ENCODE measurements at regions not wholly inside any gene's neighbourhood (a gene's known extent, or its start where the extent isn't known, plus 50 kb on each side); places are given as distances from the start of the nearest gene placed in this dataset.
A peak's percentile ranks its signal among the peaks of the same experiment; 100 is the strongest.
"Not testable (repeated sequence)": the region's sequence is repeated elsewhere in the genome, so short reads cannot be mapped to it uniquely, and the experiment has no call there.

DNA sequence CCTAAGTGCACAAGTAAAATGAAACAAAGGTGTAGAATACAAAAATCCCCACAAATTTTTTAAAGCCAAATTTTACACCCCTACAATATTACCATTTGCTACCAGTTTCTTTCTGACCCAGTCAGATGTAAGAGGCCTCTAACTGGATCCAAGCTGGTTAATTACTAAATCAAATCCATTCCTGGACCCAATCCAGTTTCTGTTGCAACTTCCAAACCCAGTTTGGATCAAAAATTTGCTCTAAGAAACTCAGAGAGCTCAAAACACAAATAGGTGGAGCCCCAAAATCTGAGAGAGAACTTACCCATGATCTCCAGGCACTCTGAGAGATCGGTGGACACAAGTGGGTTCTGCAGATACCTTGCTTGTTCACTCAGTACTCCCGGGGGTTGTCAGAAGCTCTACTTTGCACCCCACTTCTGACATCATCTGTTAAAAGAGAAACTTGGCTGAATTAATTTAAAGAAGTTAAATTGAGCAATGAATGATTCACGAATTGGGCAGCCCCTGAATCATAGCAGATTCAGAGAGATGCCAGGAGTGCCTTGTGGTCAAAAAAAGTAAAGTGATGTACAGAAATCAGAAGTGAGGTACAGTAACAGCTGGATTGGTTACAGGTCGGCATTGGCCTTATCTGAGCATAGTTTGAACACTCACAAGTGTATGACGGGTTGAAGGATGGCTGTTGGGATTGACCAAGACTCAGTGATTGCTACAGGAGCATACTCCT is 448.0 kb downstream of the KCNT2 start:
- DNase-seq: no peak
- H3K27me3 ChIP-seq: no peaks in the 10 kb centered on the region
- H3K9me3 ChIP-seq: no peaks in the 10 kb centered on the region
- no peaks in the 10 kb centered on the region for H3K4me1 ChIP-seq
- H3K4me3 ChIP-seq (ENCODE audit: low read depth, low read length): no peak overlapping the region
- TF ChIP-seq, protein P1, sequence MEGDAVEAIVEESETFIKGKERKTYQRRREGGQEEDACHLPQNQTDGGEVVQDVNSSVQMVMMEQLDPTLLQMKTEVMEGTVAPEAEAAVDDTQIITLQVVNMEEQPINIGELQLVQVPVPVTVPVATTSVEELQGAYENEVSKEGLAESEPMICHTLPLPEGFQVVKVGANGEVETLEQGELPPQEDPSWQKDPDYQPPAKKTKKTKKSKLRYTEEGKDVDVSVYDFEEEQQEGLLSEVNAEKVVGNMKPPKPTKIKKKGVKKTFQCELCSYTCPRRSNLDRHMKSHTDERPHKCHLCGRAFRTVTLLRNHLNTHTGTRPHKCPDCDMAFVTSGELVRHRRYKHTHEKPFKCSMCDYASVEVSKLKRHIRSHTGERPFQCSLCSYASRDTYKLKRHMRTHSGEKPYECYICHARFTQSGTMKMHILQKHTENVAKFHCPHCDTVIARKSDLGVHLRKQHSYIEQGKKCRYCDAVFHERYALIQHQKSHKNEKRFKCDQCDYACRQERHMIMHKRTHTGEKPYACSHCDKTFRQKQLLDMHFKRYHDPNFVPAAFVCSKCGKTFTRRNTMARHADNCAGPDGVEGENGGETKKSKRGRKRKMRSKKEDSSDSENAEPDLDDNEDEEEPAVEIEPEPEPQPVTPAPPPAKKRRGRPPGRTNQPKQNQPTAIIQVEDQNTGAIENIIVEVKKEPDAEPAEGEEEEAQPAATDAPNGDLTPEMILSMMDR (IDR thresholded peaks at IDR 0.05; ENCODE audit: low read depth, low read length): no peak
- H3K36me3 ChIP-seq: no peaks in the 10 kb centered on the region

DNA sequence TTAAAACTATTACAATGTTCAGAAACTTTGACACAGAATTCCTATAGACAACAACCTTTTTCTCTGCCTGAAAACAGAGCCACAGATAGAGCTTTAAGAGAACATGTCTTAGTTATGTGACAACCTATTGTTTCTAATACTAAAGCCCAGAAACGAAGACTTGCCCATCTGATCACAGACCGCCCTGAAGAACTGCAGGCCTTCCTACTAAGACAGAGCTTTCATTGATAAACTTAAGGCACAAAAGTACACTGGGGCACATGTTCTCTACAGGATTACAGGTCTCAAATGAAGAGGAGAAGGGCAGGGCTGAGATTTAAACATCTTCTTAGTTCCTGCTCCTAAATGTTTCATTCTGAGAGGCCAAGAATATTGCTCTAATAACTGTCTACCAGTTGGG is 452.7 kb downstream of the KCNT2 start:
- TF ChIP-seq, protein P1 (IDR thresholded peaks at IDR 0.05; ENCODE audit: low read depth, low read length): no peak
- no peaks in the 10 kb centered on the region for H3K36me3 ChIP-seq
- no peak for DNase-seq
- H3K4me3 ChIP-seq (ENCODE audit: low read depth, low read length): no peak overlapping the region
- H3K9me3 ChIP-seq: no peaks in the 10 kb centered on the region
- H3K27me3 ChIP-seq: no peaks in the 10 kb centered on the region
- H3K4me1 ChIP-seq: no peaks in the 10 kb centered on the region

DNA sequence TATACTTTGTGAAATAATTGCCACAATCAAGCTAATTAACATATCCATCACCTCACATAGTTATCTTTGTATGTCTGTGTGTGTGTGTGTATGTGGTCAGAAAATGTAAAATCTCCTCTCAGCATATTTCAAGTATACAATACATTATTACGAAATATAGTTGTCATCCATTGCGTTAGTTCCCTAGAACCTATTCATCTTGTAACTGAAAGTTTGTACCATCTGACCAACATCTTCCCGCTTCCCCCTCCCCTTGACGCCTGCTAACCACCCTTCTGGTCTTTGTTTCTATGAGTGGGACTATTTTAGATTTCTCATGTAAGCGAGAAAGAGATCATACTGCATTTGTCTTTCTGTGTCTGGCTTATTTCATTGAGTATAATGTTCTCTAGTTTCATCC is 455.3 kb downstream of the KCNT2 start:
- no peak for DNase-seq
- Histone ChIP-seq H3K9me3 (no peaks in the 10 kb centered on the region), H3K27me3 (no peaks in the 10 kb centered on the region), H3K4me3 (ENCODE audit: low read depth, low read length) (no peak overlapping the region), H3K36me3 (no peaks in the 10 kb centered on the region), H3K4me1 (no peaks in the 10 kb centered on the region)
- TF ChIP-seq, protein P1 (IDR thresholded peaks at IDR 0.05; ENCODE audit: low read depth, low read length): no peak

DNA sequence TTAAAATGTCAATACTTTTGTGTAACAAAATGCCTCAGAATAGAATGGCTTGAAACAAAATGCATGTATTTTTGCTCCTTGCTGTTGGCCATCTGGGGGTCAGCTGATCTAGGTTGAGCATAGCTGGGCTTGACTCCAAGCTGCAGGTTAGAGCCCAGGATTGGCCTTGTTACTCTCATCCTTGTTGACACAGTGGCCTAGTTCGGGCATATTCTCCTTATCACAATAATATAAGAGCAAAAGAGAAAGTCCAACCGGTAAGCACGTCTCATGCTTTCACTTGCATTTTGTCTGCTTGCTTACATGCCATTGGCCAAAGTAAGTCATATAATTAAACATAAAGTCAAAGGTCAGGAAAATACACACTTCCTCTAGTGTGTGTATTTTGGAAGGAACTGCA is 456.2 kb downstream of the KCNT2 start:
- no peaks in the 10 kb centered on the region for H3K36me3 ChIP-seq
- no peaks in the 10 kb centered on the region for H3K27me3 ChIP-seq
- TF ChIP-seq, protein P1 (IDR thresholded peaks at IDR 0.05; ENCODE audit: low read depth, low read length): no peak
- no peak for DNase-seq
- H3K4me3 ChIP-seq (ENCODE audit: low read depth, low read length): no peak overlapping the region
- no peaks in the 10 kb centered on the region for H3K4me1 ChIP-seq
- H3K9me3 ChIP-seq: no peaks in the 10 kb centered on the region

DNA sequence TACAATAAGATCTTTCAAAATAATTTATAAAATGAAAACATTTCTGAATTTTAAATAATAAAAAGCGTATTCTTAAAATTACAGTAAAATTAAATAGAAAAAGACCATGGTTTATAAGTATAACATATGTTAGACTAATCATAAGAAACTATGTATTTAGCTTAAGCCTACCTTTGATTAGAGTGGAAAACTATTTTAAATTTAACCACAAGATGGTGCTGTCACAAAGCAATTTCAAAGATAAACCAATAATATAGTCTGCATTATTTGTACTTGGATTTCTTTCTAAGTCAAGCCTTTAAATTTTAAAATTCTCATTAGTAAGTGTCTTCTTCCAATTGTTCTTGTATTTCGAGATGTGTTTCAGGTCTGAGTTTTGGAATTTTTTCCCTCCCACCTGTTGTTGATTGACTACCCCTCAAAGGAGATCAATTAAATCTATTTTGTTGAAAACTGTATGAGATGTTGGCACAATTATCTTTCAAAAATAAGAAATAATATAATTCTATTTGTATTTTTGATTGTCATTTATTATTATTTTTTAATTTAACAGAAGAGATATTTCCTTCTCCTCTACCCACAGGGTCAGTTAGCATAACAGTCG is 459.8 kb downstream of the KCNT2 start:
- Histone ChIP-seq H3K9me3 (no peaks in the 10 kb centered on the region), H3K27me3 (no peaks in the 10 kb centered on the region), H3K4me1 (peaks cover 3% of the 10 kb centered on the region), H3K4me3 (ENCODE audit: low read depth, low read length) (no peak overlapping the region), H3K36me3 (no peaks in the 10 kb centered on the region)
- no peak for DNase-seq
- TF ChIP-seq, protein P1 (IDR thresholded peaks at IDR 0.05; ENCODE audit: low read depth, low read length): peak; percentile 43; the same call in 1 of the 2 replicates

DNA sequence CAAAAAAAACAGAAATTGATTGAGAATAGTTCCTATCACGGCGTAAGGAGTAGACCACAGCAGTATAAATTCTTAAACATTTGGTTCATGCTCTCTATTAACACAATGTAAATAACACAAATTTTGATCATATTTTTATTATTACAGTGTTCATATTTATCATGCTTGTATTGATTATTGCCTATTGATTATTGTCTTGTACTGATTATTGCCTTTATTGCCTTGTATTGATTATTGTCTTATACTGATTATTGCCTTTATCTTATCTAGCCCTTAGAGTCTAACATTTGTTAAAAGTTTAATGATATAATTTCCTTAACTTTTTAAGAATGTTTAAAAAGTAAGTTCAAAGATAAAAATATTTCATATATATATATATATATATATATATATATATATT is 460.7 kb downstream of the KCNT2 start:
- Histone ChIP-seq H3K4me1 (peaks cover 12% of the 10 kb centered on the region), H3K4me3 (ENCODE audit: low read depth, low read length) (no peak overlapping the region), H3K36me3 (no peaks in the 10 kb centered on the region), H3K27me3 (no peaks in the 10 kb centered on the region), H3K9me3 (no peaks in the 10 kb centered on the region)
- DNase-seq: no peak
- TF ChIP-seq, protein P1 (IDR thresholded peaks at IDR 0.05; ENCODE audit: low read depth, low read length): no peak

DNA sequence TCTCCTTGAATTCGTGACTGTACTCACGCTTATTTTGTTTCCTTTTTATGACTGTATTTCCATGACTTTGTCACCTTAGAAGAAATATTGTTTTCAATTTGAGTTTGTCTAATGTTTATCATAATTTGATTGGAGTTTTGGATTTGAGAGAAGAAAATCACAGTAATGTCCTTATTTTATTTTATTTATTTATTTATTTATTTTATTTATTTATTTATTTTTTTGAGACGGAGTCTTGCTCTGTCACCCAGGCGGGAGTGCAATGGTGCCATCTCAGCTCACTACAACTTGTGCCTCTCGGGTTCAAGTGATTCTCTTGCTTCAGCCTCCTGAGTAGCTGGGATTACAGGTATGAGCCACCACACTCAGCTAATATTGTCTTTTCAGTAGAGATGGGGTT is 463.1 kb downstream of the KCNT2 start:
- H3K36me3 ChIP-seq; H3K27me3 ChIP-seq; H3K9me3 ChIP-seq; DNase-seq; H3K4me3 ChIP-seq (ENCODE audit: low read depth, low read length): not testable (repeated sequence)
- peaks cover 20% of the 10 kb centered on the region for H3K4me1 ChIP-seq
